ENCODE measurements at regions not wholly inside any gene's neighbourhood (a gene's known extent, or its start where the extent isn't known, plus 50 kb on each side); places are given as distances from the start of the nearest gene placed in this dataset.
"Not testable (repeated sequence)": the region's sequence is repeated elsewhere in the genome, so short reads cannot be mapped to it uniquely, and the experiment has no call there.

DNA sequence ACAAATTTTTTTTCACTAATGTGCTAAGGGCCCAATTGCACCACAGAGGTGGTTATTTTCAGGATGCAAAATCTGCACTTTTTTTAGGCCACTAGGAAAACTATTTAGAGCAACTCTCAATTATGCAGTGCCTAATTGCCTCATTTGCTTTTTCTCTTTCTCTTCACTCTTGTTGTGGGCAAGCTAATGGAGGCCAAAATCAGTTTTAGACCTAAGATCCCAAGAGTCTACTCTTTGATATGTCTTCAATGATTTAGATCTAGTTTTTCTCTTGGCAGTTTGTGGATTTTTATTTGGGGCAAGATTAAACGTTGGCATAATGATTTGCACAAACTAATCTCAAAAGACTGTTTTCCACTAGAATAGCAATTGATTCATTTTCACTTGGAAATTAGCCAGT lies 1996.9 kb downstream of the LRRC4C start:
- in situ Hi-C loops (cut with MboI; ENCODE audit: low sequenced_read_pairs): no loop called here

DNA sequence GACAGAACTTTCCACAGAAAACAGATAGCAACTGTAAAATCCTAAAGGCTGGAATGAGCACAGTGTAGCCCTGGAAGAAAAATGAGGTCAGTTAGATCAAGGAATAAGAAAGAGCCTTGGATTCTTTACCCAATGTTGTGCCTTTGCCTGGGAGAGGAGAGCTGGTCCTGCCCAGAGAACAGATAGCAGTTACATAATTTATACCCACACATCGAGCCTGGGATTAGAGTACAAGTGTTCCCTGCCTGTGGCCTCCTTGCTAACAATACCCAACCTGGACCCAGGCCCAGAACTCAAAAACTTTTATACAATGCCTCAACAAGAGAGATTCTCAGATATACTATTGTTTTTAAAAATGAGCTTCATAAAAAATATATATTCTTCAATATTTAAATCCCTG lies 1998.4 kb downstream of the LRRC4C start:
- in situ Hi-C loops (cut with MboI; ENCODE audit: low sequenced_read_pairs): no loop called here

DNA sequence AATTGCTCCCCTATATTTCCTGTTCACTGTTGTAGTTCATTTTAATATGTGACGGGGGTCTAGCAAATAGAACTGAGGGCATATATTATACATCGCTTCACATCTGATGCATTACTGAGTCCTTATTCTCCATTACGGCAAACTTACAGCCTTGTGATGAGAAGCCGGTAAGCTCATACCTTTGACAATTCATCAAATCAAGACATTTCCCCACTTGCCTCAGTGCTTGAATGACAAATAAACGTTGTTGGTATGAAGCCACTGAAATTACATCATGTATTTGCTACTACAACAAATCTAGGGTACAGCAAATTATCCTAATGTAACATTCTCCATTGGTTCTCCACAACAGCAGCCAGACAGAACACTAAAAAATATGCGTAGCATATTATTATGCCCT lies 1999.8 kb downstream of the LRRC4C start:
- in situ Hi-C loops (cut with MboI; ENCODE audit: low sequenced_read_pairs): no loop called here

GRCh38 chr11:39458481-39458880 lies 2001.0 kb downstream of the LRRC4C start:
- in situ Hi-C loops (cut with MboI; ENCODE audit: low sequenced_read_pairs): no loop called here

GRCh38 chr11:39443424-39444022 lies 2015.9 kb downstream of the LRRC4C start:
- in situ Hi-C loops (cut with MboI; ENCODE audit: low sequenced_read_pairs): no loop called here

GRCh38 chr11:39442177-39442576 lies 2017.3 kb downstream of the LRRC4C start:
- in situ Hi-C loops (cut with MboI; ENCODE audit: low sequenced_read_pairs): no loop called here

GRCh38 chr11:39435641-39436040 lies 2023.8 kb downstream of the LRRC4C start:
- in situ Hi-C loops (cut with MboI; ENCODE audit: low sequenced_read_pairs): no loop called here

GRCh38 chr11:39434466-39434865 lies 2025.0 kb downstream of the LRRC4C start:
- in situ Hi-C loops (cut with MboI; ENCODE audit: low sequenced_read_pairs): no loop called here

- in situ Hi-C loops (cut with MboI; ENCODE audit: low sequenced_read_pairs): no loop called here
Observed at GRCh38 chr11:39432929-39433328, 2026.5 kb downstream of the LRRC4C start.

DNA sequence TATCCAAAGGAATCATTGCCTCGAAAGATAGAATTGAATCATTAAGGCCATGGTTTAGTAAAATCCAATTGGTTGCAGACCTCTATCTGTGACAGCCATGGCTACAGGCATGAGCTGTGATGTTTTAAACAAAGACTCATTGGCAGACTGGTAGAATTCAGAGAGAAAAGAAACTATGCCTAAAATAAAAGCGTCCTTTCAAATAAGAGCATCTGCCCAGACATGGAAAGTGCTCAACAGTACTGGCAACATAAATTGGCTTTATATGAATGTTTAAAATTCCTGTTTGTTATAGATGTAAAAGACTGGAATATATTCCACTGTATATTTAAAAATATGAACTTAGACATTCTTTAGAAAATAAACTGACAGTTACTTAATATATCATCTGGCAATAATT lies 2034.2 kb downstream of the LRRC4C start:
- in situ Hi-C loops (cut with MboI; ENCODE audit: low sequenced_read_pairs): no loop called here

DNA sequence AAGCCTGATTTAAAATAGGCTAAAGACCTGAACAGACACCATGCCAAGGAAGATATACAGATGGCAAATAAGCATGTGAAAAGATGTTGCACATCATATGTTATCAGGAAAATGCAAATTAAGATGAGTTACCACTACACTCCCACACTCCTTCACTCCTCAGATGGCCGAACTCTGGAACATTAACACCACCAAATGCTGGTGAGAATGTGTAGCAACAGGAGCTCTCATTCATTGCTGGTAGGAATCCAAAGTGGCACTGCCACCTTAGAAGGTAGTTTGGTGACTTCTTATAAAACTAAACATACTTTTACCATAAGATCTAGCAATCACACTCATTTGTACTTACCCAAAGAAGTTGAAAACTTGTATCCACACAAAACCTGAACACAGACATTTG lies 2047.3 kb downstream of the LRRC4C start:
- in situ Hi-C loops (cut with MboI; ENCODE audit: low sequenced_read_pairs): no loop called here

DNA sequence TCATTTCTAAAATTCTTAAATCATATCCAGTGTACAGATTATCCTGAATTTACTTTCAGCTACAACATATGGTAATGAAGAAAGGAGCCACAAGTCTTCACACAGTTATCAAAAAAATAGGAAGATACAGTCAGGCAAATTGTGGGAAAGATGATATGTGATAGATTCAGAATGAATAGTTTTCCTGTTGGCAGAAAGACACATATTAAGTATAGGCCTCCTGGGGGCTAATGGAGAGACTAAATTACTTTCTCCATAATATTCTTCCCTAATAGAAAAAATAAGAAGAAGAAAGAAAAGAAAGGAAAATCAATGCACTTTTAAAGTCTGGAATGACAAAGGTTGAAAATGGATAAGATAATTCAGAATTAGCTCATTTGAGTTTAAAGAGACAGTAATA lies 2073.5 kb downstream of the LRRC4C start:
- in situ Hi-C loops (cut with MboI; ENCODE audit: low sequenced_read_pairs): no loop called here

DNA sequence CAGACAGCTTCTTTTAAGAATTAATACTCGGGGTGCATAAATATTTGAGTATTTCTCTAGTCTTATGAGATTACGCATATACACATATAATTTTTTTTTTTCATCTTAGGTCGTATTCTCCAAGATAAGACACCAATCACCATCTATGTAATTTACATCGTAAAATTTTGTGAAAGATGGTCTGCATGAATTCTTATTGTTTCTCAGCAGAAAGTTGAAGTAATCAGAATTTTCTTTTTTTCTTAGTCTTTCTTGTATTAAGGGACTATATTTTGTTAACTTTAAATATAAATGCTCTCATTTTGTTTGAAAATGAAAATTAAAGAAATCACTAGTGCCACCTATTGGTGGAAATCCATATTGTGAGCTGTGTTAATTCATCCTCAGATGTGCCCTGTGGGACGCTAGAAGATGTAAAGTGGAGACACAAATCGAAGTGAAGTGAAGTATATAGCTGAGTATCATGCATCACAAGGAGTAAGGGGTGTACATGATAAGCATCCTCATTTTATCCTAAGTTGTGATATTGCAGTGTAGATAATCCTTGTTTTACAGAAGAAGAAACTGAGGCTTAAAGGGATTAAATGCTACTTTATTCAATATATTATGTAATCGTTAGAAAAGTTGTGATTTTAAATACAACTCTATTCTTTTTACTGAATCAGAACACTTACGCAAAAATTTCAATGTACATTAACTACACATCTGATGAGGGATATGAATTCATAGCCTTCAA lies 2084.3 kb downstream of the LRRC4C start:
- in situ Hi-C loops (cut with MboI; ENCODE audit: low sequenced_read_pairs): no loop called here

DNA sequence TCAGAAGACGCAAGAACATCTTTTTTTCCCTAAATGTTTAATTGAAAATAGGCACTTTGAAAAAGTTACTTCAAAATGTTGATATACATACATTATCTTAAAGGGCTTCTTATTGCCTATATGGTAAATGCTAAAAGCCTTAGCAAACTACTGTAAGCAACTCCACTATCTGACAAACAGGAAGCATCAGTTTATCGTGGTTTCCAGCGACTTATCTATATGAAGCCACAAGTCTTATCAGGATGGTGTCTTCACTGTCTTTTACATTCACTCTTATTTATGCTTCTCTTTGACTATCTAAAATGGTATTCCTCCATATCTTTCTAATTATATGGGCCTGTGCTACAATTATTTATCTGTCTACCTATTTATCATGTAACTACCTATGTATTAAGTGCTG lies 2091.9 kb downstream of the LRRC4C start:
- in situ Hi-C loops (cut with MboI; ENCODE audit: low sequenced_read_pairs): no loop called here

DNA sequence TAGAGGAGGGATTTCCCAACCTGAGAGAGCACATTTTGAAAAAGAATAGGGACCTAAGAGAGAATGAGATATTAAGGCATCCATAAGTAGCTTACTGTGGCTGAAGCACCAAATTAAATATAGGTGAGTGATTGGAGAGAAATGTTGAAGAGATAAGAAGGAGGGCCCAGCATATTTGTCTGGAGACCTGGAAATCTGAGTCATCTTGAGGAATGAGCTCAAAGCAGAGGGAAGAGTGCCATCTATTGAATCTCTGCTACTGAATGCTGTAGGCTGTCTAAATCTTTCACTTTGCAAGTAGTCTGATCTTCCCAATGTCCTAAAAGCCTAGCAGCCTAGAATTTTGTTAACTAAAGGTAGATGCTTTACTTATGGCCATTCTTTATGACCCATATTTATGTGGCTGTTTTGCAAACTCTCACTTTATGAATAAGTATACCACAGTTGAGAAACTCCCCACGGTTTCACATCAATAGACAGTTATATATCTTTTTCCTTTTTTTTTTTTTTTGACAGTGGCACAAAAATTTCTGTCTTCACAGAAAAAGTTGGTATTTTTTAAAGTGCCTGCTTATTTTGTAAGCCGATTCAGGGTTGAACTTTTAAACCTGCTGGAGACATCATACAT lies 2093.5 kb downstream of the LRRC4C start:
- in situ Hi-C loops (cut with MboI; ENCODE audit: low sequenced_read_pairs): no loop called here

DNA sequence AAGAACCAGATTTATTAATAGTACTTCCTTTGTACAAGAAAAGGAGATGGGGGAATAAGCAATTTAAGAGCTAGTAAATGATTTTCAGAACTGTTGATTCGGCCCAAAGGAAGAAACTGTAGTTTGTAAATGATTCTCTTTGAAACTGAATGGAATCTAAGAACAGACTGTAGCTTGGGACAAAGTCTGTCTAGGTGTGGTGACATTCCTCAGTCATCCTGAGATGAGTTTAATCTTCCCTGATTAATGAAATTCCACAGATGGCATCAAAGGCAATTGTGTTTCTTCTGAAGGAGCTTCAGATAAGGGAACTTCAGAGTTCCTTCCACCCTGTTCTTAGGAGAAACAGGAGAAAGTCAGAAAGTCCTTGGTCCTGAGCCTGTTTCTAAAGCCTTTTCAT lies 2095.9 kb downstream of the LRRC4C start:
- in situ Hi-C loops (cut with MboI; ENCODE audit: low sequenced_read_pairs): no loop called here

- in situ Hi-C loops (cut with MboI; ENCODE audit: low sequenced_read_pairs): no loop called here
Observed at GRCh38 chr11:39361557-39361956, 2097.9 kb downstream of the LRRC4C start.

GRCh38 chr11:39345834-39346442 lies 2113.5 kb downstream of the LRRC4C start:
- in situ Hi-C loops (cut with MboI; ENCODE audit: low sequenced_read_pairs): no loop called here

- in situ Hi-C loops (cut with MboI; ENCODE audit: low sequenced_read_pairs): no loop called here
Observed at GRCh38 chr11:39341461-39341860, 2118.0 kb downstream of the LRRC4C start.

- in situ Hi-C loops (cut with MboI; ENCODE audit: low sequenced_read_pairs): not testable (repeated sequence)
Observed at GRCh38 chr11:39333006-39333405, 2126.4 kb downstream of the LRRC4C start.

DNA sequence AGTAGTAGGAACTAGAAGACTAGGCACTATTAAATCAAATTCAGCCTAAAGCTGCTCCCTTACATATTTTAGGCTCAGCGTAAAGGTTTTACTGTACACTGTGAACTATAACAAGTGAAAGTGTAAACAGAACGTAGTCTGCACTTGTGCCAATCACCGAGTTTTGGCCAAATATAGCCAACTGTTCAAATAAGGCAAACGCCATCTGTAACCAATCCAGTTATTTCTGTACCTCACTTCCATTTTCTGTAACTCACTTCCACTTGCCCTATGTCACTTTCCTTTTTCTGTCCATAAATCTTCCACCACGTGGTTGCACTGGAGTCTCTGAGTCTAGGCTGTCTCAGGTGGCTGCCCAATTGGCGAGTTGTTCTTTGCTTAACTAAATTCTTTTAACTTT lies 2132.2 kb downstream of the LRRC4C start:
- in situ Hi-C loops (cut with MboI; ENCODE audit: low sequenced_read_pairs): no loop called here

DNA sequence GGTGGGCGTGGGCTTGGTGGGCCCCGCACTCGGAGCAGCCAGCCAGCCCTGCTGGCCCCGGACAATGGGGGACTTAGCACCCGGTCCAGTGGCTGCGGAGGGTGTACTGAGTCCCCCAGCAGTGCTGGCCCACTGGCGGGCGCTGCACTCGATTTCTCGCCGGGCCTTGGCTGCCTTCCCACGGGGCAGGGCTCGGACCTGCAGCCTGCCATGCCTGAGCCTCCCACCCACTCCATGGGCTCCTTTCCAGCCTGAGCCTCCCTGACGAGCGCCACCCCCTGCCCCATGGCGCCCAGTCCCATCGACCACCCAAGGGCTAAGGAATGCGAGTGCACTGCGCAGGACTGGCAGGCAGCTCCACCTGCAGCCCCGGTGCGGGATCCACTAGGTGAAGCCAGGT lies 2147.6 kb downstream of the LRRC4C start:
- in situ Hi-C loops (cut with MboI; ENCODE audit: low sequenced_read_pairs): not testable (repeated sequence)

All from HL-60/S4 treated with phorbol 12-myristate 13-acetate at 8.2 ng/mL for 4 days and 3 days (cell line).